ENCODE measurements at regions not wholly inside any gene's neighbourhood (a gene's known extent, or its start where the extent isn't known, plus 50 kb on each side); places are given as distances from the start of the nearest gene placed in this dataset.

DNA sequence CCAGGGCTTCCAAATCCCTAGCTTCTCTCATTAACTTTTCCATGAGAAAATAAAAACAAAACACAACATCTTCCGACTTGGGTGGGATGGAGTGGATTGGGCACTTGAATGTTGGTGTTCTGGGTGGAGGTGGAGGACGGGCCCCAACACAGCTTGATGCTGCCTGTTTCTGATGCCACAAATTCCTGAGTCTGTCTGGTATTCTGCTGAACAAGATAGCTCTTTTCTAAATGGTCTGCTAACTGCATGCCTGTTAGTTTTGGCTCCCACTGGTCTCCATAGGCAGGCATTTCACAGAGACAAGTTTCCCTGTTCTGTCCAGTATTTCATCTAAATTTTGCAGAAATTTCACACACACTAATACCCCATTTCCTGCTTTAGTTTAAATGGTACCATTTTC is 160.9 kb upstream of the FZD8 start:
- Histone ChIP-seq H3K9ac (ENCODE audit: low read length) (no peak overlapping the region), H3K27ac (ENCODE audit: low read length in 2 of 2) (no peak overlapping the region), H3K9me3 (ENCODE audit: control extremely low read depth in 1 of 3, control insufficient read depth in 2 of 3, insufficient read depth in 1 of 3, low read length in 2 of 3) (peaks cover 0 to 3% (median 0%) of the 10 kb centered on the region in 3 donors), H3K79me2 (ENCODE audit: control insufficient read depth, insufficient read depth, low read length) (no peaks in the 10 kb centered on the region), H3K4me3 (ENCODE audit: control extremely low read depth in 1 of 5, extremely low read depth in 1 of 5, insufficient read depth in 1 of 5, low read depth in 2 of 5, low read length in 4 of 5) (no peak overlapping the region), H4K20me1 (ENCODE audit: control insufficient read depth, insufficient read depth, low read length, poor library complexity, severe bottlenecking) (no peaks in the 10 kb centered on the region), H3K4me1 (ENCODE audit: control insufficient read depth in 2 of 2, insufficient read depth in 2 of 2, low read length in 2 of 2) (no peaks in the 10 kb centered on the region), H2AFZ (ENCODE audit: insufficient read depth, low read depth, low read length, poor library complexity, severe bottlenecking) (no peak overlapping the region), H3K27me3 (replicated peaks in 1 of 4; ENCODE audit: control extremely low read depth in 1 of 4, control insufficient read depth in 3 of 4, insufficient read depth in 4 of 4, low read length in 3 of 4) (no peaks in the 10 kb centered on the region), H3K4me2 (replicated peaks; ENCODE audit: low read depth, low read length, poor library complexity, severe bottlenecking) (no peak overlapping the region), H3K36me3 (replicated peaks in 1 of 2; ENCODE audit: control extremely low read depth in 1 of 2, control insufficient read depth in 1 of 2, extremely low read depth in 1 of 2, insufficient read depth in 2 of 2, low read length in 1 of 2) (no peaks in the 10 kb centered on the region)
- WGBS (ENCODE audit: insufficient coverage), result 91% methylated on average over 1 of the region's 2 CpGs
- DNase-seq (no peak), ATAC-seq (ENCODE audit: low read depth) (no peak)
- Mint-ChIP-seq H3K4me1 (no peaks in the 10 kb centered on the region), H3K27ac (no peak overlapping the region), H3K9me3 (ENCODE audit: insufficient read depth) (no peaks in the 10 kb centered on the region), H3K27me3 (no peaks in the 10 kb centered on the region), H3K4me3 (no peak overlapping the region)
- CTCF ChIA-PET, result no interaction called here
- intact Hi-C loops (cut with micrococcal nuclease), result no loop called here
- TF ChIP-seq CTCF (IDR thresholded peaks at IDR 0.05) (no peak), EZH2 (IDR thresholded peaks at IDR 0.05; ENCODE audit: borderline replicate concordance, insufficient read depth, low read depth, low read length, poor library complexity, severe bottlenecking) (no peak)
- POLR2A ChIA-PET, result no interaction called here

DNA sequence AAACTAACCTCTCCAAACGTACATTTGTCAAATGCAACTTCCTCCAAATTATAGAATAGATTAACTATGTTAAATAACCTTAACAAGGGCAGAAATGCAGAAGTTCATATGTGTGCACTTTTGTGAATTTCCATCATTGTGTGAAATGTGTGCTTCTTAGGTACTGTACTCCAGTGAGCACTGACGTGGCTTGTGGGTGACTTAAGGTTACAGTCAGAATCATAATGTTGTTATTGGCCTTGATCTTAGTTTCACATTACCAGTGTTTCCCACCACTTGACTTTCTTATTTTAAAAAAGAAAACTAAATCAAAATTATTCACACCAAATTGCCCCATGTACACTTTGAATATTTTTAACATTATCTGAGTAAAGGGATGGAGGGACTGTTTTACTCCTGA is 155.1 kb upstream of the FZD8 start:
- Mint-ChIP-seq H3K4me1 (no peaks in the 10 kb centered on the region), H3K9me3 (ENCODE audit: insufficient read depth) (no peaks in the 10 kb centered on the region), H3K27ac (no peak overlapping the region), H3K27me3 (no peaks in the 10 kb centered on the region), H3K4me3 (no peak overlapping the region)
- Histone ChIP-seq H2AFZ (ENCODE audit: insufficient read depth, low read depth, low read length, poor library complexity, severe bottlenecking) (no peak overlapping the region), H3K9me3 (ENCODE audit: control extremely low read depth in 1 of 3, control insufficient read depth in 2 of 3, insufficient read depth in 1 of 3, low read length in 2 of 3) (peaks cover 0 to 3% (median 0%) of the 10 kb centered on the region in 3 donors), H3K27me3 (replicated peaks in 1 of 4; ENCODE audit: control extremely low read depth in 1 of 4, control insufficient read depth in 3 of 4, insufficient read depth in 4 of 4, low read length in 3 of 4) (no peaks in the 10 kb centered on the region), H4K20me1 (ENCODE audit: control insufficient read depth, insufficient read depth, low read length, poor library complexity, severe bottlenecking) (no peaks in the 10 kb centered on the region), H3K79me2 (ENCODE audit: control insufficient read depth, insufficient read depth, low read length) (no peaks in the 10 kb centered on the region), H3K4me2 (replicated peaks; ENCODE audit: low read depth, low read length, poor library complexity, severe bottlenecking) (no peak overlapping the region), H3K4me3 (ENCODE audit: control extremely low read depth in 1 of 5, extremely low read depth in 1 of 5, insufficient read depth in 1 of 5, low read depth in 2 of 5, low read length in 4 of 5) (no peak overlapping the region), H3K9ac (ENCODE audit: low read length) (no peak overlapping the region), H3K27ac (ENCODE audit: low read length in 2 of 2) (no peak overlapping the region), H3K4me1 (ENCODE audit: control insufficient read depth in 2 of 2, insufficient read depth in 2 of 2, low read length in 2 of 2) (no peaks in the 10 kb centered on the region), H3K36me3 (replicated peaks in 1 of 2; ENCODE audit: control extremely low read depth in 1 of 2, control insufficient read depth in 1 of 2, extremely low read depth in 1 of 2, insufficient read depth in 2 of 2, low read length in 1 of 2) (no peaks in the 10 kb centered on the region)
- DNase-seq (no peak), ATAC-seq (ENCODE audit: low read depth) (no peak)
- TF ChIP-seq CTCF (IDR thresholded peaks at IDR 0.05) (no peak), EZH2 (IDR thresholded peaks at IDR 0.05; ENCODE audit: borderline replicate concordance, insufficient read depth, low read depth, low read length, poor library complexity, severe bottlenecking) (no peak)
- intact Hi-C loops (cut with micrococcal nuclease), result no loop called here
- ChIA-PET CTCF (no interaction called here), POLR2A (no interaction called here)
- 40% methylated on average over 1 of the region's 2 CpGs for WGBS (ENCODE audit: insufficient coverage)

Measured in B cell (primary cell).